GM21360 (cell line): ENCODE measurements at regions not wholly inside any gene's neighbourhood (a gene's known extent, or its start where the extent isn't known, plus 50 kb on each side); places are given as distances from the start of the nearest gene placed in this dataset.

Source experiments
- ATAC-seq: cut with Tn5 transposase; IDR thresholded peaks from one replicate; pipeline ENCODE4 v1.9.1; 2021; ENCODE audit warnings: mild to moderate bottlenecking, moderate library complexity; ENCODE audit not compliant: unreplicated experiment

- ATAC-seq = no peak
These were observed 81.6 kb upstream of the GDNF start for GRCh38 chr5:37921452-37921851.

- no peak for ATAC-seq
These were observed 78.6 kb upstream of the GDNF start for GRCh38 chr5:37918424-37918823.

DNA sequence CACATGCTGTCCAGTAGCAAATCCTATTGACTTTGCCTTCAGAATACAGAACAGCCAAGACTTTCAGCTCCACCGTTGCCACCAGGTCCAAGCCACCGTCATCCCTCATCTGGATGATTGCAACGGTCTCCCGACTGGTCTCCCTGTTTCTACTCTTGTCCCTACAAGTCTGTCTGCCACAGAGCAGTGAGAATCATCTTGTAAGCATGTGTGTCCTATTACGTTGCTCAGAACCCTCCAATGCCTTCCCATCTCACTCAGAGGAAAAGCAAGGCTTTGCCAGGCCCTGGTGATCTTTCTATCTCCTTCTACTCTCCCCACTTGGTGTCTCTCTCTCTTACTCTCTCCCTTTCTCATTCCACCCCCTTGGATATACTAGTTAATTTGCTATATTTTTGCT is 76.7 kb upstream of the GDNF start:
- no peak for ATAC-seq

- no peak for ATAC-seq
These were observed 75.4 kb upstream of the GDNF start for GRCh38 chr5:37915097-37915736.

GRCh38 chr5:37909610-37910266 is 69.9 kb upstream of the GDNF start:
- ATAC-seq = peak; percentile 63

DNA sequence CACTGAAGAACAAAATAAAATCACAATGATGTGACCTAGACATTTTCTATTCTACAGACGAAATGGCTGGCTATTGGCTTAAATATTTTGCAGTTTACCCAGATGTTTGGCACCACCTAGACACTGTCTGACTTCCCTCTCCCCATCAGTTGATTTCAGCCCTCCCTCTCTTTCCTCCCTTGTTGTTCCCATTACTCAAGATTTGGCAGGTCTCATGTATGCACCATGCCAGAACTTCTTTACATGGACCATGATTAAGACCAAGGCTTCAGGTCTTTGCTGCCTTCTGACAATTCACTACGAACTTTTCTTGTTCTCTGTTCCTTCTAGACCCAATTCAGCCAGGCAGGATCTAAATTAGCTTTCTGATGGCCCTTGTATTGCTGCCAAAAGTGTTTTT is 66.6 kb upstream of the GDNF start:
- no peak for ATAC-seq

GRCh38 chr5:37905230-37905629 is 65.4 kb upstream of the GDNF start:
- no peak for ATAC-seq

DNA sequence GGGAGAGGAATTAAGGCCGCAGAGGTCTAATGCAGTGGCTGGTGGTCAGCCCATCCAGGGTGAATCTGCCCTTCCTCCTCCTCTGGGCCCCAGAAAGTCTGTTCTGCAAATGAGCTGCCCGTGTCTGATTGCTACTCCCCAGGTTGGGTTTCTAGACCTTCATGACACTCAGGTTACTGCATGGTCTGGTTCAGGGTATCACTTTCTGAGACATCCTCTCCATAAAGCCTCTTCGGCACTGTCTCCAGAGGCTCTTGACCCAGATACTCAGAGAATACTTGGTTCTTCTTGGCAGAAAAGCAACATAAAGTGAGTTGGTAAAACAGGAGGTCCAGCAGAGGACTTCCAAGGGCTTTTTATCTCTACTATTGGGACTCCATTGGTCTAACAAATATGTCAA is 62.5 kb upstream of the GDNF start:
- ATAC-seq = no peak

DNA sequence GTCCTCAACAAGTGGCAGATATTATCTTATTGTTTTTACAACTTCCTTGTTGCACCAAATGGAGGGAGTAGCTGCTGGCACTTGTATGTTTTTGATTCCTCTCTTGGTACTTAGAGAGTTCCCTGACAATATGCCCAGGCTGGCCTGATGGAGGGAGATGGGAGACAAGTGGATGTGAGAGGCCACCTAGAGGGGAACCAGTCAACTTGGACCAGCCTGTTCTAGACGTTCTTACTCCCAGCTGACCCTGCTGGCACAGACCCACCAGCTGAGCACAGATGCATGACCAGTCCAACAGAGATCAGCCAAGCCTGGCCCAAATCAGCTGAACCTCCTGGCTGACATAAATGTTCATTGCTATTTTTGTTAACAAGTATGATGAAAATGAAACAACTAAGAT is 60.9 kb upstream of the GDNF start:
- no peak for ATAC-seq

- no peak for ATAC-seq
These were observed 59.2 kb upstream of the GDNF start for GRCh38 chr5:37899037-37899436.

- ATAC-seq = no peak
These were observed 56.3 kb upstream of the GDNF start for GRCh38 chr5:37896159-37896558.

GRCh38 chr5:37893434-37894134 is 53.7 kb upstream of the GDNF start:
- ATAC-seq = no peak

DNA sequence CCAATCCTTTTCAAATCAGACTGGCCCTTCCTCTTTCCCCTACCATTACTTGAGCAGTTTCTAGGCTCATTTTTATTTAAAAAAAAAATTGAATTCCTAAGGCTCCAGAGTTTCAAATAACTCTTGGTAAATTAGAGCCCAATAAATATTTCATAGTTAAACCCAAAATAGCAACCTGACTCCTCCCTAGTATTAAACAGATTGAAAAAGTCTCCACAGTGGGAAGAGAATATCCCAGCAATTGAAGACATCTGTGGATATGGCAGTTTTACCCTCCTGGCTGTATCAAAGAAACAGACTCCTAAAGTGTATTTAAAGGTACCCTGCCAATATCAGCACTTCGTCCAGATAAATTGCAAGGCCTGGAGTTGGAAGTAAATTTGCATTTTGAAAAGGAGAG is 52.7 kb upstream of the GDNF start:
- ATAC-seq = no peak

DNA sequence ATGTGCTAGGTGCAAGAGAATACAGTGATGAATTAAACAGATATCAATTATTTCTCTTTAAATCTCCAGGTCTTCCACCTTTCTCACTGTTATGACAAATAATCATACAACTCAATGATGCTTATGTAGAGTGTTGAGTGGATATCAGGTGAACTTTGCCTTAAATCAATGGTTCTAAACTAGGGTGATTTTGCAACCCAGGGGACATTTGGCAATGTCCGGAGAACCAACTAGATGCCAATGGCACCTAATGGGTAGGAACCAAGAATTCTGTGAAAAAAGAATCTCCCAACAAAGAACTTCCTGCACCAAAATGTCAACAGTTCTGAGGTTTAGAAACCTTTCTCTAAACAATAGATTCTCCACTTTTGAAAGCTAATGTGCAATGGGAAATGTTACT is 52.0 kb upstream of the GDNF start:
- ATAC-seq = no peak

DNA sequence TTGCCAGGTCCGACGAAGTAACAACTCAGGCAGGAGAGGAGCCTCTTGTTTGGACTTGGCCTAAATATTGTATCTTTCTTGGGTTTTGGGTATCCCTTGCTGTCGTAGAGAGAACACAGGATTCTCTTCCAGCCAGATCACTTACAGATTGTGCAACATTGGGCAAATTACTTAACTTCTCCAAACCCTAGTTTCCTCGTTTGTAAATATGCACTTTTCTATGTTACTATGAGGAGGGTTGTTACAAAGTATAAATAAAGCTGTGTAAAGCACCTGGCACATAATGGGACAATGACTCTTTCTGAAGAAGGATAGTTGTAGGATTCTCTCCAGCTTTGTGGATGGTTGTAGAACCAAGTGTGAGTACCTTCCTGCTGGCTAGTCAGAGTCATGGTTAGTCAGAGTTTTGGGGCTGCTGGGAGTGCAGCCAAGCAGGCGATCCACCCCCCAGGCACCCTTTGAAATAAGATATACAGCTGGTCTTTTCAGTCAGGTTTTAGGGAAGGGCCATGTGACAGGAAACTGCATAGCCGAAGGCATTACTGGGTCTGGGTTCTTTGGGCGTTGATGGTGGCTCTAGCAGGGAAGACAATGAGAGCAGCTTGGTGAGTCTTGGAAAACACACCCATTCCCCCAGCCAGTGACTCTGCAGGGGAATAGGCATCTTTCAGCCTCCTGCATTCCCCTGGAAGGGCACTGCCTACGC is 49.9 kb upstream of the GDNF start:
- no peak for ATAC-seq
